ENCODE measurements at regions not wholly inside any gene's neighbourhood (a gene's known extent, or its start where the extent isn't known, plus 50 kb on each side); places are given as distances from the start of the nearest gene placed in this dataset.

- TF ChIP-seq, protein P1, sequence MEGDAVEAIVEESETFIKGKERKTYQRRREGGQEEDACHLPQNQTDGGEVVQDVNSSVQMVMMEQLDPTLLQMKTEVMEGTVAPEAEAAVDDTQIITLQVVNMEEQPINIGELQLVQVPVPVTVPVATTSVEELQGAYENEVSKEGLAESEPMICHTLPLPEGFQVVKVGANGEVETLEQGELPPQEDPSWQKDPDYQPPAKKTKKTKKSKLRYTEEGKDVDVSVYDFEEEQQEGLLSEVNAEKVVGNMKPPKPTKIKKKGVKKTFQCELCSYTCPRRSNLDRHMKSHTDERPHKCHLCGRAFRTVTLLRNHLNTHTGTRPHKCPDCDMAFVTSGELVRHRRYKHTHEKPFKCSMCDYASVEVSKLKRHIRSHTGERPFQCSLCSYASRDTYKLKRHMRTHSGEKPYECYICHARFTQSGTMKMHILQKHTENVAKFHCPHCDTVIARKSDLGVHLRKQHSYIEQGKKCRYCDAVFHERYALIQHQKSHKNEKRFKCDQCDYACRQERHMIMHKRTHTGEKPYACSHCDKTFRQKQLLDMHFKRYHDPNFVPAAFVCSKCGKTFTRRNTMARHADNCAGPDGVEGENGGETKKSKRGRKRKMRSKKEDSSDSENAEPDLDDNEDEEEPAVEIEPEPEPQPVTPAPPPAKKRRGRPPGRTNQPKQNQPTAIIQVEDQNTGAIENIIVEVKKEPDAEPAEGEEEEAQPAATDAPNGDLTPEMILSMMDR (IDR thresholded peaks at IDR 0.05; ENCODE audit: low read length): no peak
- no peak for TF ChIP-seq EZH2 (IDR thresholded peaks at IDR 0.05; ENCODE audit: borderline replicate concordance, low read length)
Measured at GRCh38 chr5:110341836-110342235, 384.6 kb downstream of the TMEM232 start.

Data from OCI-LY1 (cell line).